Heart left ventricle (tissue), 16 donors: ENCODE measurements at regions not wholly inside any gene's neighbourhood (a gene's known extent, or its start where the extent isn't known, plus 50 kb on each side); places are given as distances from the start of the nearest gene placed in this dataset.

ENCODE experiments used
- ATAC-seq, 4 donors: fragments of 200-7000 bp; cut with Tn5 transposase; one replicate each; pipeline ENCODE4 v1.9.1; 2020 to 2022; ENCODE audit warnings: moderate library complexity in 4 of 4, mild to moderate bottlenecking in 3 of 4, moderate number of reproducible peaks in 1 of 4
- DNase-seq, 5 donors: peaks; one replicate each; pipeline ENCODE4 v3.0.0-alpha.2; 2020
- H3K27ac ChIP-seq, 12 donors: fragments of 200-600 bp; sonication (generic) in 4 of 12; one replicate each; pipeline versions ENCODE4 v1.5.0 to v1.8.0; 2016 to 2022; ENCODE audit warnings: mild to moderate bottlenecking in 2 of 12
- H3K27me3 ChIP-seq, 9 donors: fragments of 200-600 bp; sonication (generic) in 2 of 9; one replicate each; pipeline versions ENCODE4 v1.5.1 to v1.8.0; 2016 to 2022; ENCODE audit warnings: mild to moderate bottlenecking in 3 of 9
- H3K36me3 ChIP-seq, 9 donors: fragments of 200-600 bp; sonication (generic) in 2 of 9; one replicate each; pipeline versions ENCODE4 v1.5.0 to v1.8.0; 2018 to 2022; ENCODE audit warnings: mild to moderate bottlenecking in 2 of 9
- H3K4me1 ChIP-seq, 12 donors: fragments of 200-600 bp; sonication (generic) in 4 of 12; one replicate each; pipeline versions ENCODE4 v1.5.0 to v1.8.0; 2016 to 2022; ENCODE audit warnings: mild to moderate bottlenecking in 3 of 12
- H3K4me3 ChIP-seq, 12 donors: fragments of 200-600 bp; sonication (generic) in 4 of 12; one replicate each; pipeline versions ENCODE4 v1.5.0 to v1.8.0; 2017 to 2022; ENCODE audit warnings: mild to moderate bottlenecking in 9 of 12, moderate library complexity in 4 of 12
- H3K9me3 ChIP-seq, 12 donors: fragments of 200-600 bp; sonication (generic) in 4 of 12; one replicate each; pipeline versions ENCODE4 v1.5.0 to v1.8.0; 2016 to 2022; ENCODE audit warnings: mild to moderate bottlenecking in 1 of 12
- POLR2A ChIP-seq, 2 donors: fragments of 450-650 bp; IDR thresholded peaks; one replicate each; pipeline ENCODE4 v1.6.1; 2017; ENCODE audit warnings: antibody characterized with exemption in 2 of 2, mild to moderate bottlenecking in 2 of 2, moderate library complexity in 2 of 2
- WGBS, 4 donors: extraction: QIAGEN DNeasy Blood & Tissue Kit in 2 of 4; methylation state at CpG; one replicate each; pipeline versions ENCODE4 v1.1.5 to v1.1.7; 2013 to 2018; 5-methylcytosine and 5-hydroxymethylcytosine counted together
- intact Hi-C, 10 donors: fragments of 100-400 bp; cut with DNase I; formaldehyde crosslinking; loops; one replicate each; pipeline versions ENCODE4 v1.11.1 to v1.14.2; 2022
- TF ChIP-seq, protein P1 (sequence below), 12 donors: fragments of 200-600 bp; sonication (generic) in 4 of 12; IDR thresholded peaks; one replicate each; pipeline versions ENCODE4 v1.5.0 to v1.8.0; 2018 to 2022; ENCODE audit warnings: antibody characterized with exemption in 12 of 12, mild to moderate bottlenecking in 5 of 12
- donor health status: ischemic (EF 13 %, LVEDD 7.1; RV severe dilation, severe dysfunction).
- donor health status: healthy with polysubstance abuse.
- donor health status: DM: no; HTN: yes; CAD: no.
- donor health status: DM: no; HTN: no; CAD: no.
- donor health status: ischemic (EF 25% LVEDD 6.9; RV normal size, moderate dysfunction).
- donor health status: ischemic (EF 25% LVEDD 5.7; RV mildly dilated, moderate dysfunction).
- donor health status: healthy.
- donor health status: DM: yes; HTN: yes; CAD: no.
- donor health status: ischemic (EF 35%, LVEDD 5.7; RV mildly dilated, moderate dysfunction).
- donor health status: nonischemic (EF 11% LVEDD 7.7; RV severe dilation, severe dysfunction).
- donor health status: DM: yes; HTN: yes; CAD: no.
- donor health status: PGD.
- donor health status: ischemic (EF 29% LVEDD 5.4; RV normal size, mild dysfunction).
- donor health status: nonischemic (EF 23%, LVEDD 6.1; RV moderate dilation, normal function).

- intact Hi-C loops = no loop called here
- ATAC-seq (no peak), DNase-seq (no peak)
- no peak for TF ChIP-seq POLR2A (IDR thresholded peaks at IDR 0.05)
- TF ChIP-seq, protein P1, sequence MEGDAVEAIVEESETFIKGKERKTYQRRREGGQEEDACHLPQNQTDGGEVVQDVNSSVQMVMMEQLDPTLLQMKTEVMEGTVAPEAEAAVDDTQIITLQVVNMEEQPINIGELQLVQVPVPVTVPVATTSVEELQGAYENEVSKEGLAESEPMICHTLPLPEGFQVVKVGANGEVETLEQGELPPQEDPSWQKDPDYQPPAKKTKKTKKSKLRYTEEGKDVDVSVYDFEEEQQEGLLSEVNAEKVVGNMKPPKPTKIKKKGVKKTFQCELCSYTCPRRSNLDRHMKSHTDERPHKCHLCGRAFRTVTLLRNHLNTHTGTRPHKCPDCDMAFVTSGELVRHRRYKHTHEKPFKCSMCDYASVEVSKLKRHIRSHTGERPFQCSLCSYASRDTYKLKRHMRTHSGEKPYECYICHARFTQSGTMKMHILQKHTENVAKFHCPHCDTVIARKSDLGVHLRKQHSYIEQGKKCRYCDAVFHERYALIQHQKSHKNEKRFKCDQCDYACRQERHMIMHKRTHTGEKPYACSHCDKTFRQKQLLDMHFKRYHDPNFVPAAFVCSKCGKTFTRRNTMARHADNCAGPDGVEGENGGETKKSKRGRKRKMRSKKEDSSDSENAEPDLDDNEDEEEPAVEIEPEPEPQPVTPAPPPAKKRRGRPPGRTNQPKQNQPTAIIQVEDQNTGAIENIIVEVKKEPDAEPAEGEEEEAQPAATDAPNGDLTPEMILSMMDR (IDR thresholded peaks at IDR 0.05) = no peak
- no peaks in the 10 kb centered on the region for H3K36me3 ChIP-seq
- H3K27ac ChIP-seq = no peak overlapping the region
- WGBS, 4 donors = 61 to 79% (median 73%) methylated on average over 1 of the region's 1 CpG
- no peaks in the 10 kb centered on the region for H3K9me3 ChIP-seq
- no peaks in the 10 kb centered on the region for H3K27me3 ChIP-seq
- no peak overlapping the region for H3K4me3 ChIP-seq
- no peaks in the 10 kb centered on the region for H3K4me1 ChIP-seq
These were observed 674.6 kb downstream of the EPM2A start for GRCh38 chr6:145060714-145061113.

DNA sequence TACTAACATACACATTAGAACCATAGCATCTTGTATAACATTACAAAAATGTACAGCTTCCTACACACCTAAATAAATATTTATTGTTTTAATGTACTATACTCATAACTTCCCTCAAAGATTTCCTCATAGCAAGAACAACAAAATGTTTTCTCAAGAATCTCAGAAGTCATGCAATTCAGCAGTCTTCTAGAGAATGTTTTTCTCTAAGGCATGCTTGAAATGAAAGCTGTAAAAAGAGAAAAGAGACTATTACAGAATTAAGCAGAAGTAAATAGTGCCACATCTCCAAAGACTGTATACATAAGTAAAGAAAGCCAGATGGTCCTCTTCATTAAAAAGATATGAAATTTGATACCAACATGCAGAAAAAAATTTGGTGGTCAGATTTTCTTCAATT, 672.2 kb downstream of the EPM2A start:
- Histone ChIP-seq H3K27me3 (no peaks in the 10 kb centered on the region), H3K4me1 (no peaks in the 10 kb centered on the region), H3K4me3 (no peak overlapping the region), H3K9me3 (no peaks in the 10 kb centered on the region), H3K27ac (no peak overlapping the region), H3K36me3 (no peaks in the 10 kb centered on the region)
- no peak for TF ChIP-seq POLR2A (IDR thresholded peaks at IDR 0.05)
- TF ChIP-seq, protein P1 (IDR thresholded peaks at IDR 0.05) = no peak
- ATAC-seq (no peak), DNase-seq (no peak)
- intact Hi-C loops = no loop called here

DNA sequence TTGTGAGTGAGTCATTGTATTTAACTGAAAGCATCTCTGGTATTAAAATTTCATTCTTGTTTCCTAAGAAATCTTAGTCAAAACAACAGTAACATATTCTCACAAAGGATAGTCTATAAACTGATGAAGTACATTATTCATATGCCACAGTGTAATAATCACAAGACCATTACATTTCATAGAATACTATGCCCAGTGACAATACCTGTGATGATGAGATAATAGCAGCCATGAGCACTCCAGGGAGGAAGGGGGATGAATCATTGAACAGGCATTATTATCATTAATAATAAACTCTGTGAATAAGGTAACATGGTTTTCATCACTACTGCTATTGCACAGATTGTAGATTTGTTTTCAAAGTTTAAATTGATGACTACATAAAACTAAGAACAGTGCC, 667.9 kb downstream of the EPM2A start:
- ATAC-seq (no peak), DNase-seq (no peak)
- Histone ChIP-seq H3K36me3 (no peaks in the 10 kb centered on the region), H3K4me3 (no peak overlapping the region), H3K27ac (no peak overlapping the region), H3K27me3 (no peaks in the 10 kb centered on the region), H3K4me1 (no peaks in the 10 kb centered on the region), H3K9me3 (peaks cover 0 to 7% (median 0%) of the 10 kb centered on the region in 12 donors)
- TF ChIP-seq POLR2A (IDR thresholded peaks at IDR 0.05) = no peak
- TF ChIP-seq, protein P1 (IDR thresholded peaks at IDR 0.05) = no peak
- intact Hi-C loops = no loop called here

DNA sequence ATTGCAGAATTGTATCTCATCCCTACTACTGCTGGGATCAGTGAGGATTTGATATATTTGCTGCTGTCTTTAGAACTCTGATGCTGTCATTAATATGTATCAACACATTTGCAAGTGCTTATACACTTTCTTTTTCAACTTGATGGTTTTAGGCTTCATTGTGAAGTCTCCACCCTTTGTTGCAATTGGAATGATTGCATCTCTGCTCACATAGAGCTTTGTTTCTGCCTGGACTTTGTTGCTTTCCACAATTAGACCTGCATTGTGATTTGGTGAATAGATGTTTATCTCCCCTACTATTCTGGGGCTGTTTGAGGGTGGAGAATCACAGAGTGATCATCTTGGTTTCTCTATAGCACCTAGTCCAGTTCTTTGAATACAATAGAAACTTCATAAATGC, 666.7 kb downstream of the EPM2A start:
- Histone ChIP-seq H3K4me1 (no peaks in the 10 kb centered on the region), H3K27ac (no peak overlapping the region), H3K4me3 (no peak overlapping the region), H3K9me3 (peaks cover 0 to 7% (median 0%) of the 10 kb centered on the region in 12 donors), H3K27me3 (no peaks in the 10 kb centered on the region), H3K36me3 (no peaks in the 10 kb centered on the region)
- ATAC-seq (no peak), DNase-seq (no peak)
- intact Hi-C loops = no loop called here
- TF ChIP-seq POLR2A (IDR thresholded peaks at IDR 0.05) = no peak
- TF ChIP-seq, protein P1 (IDR thresholded peaks at IDR 0.05) = no peak
